CD14-positive monocyte (primary cell): ENCODE measurements at regions not wholly inside any gene's neighbourhood (a gene's known extent, or its start where the extent isn't known, plus 50 kb on each side); places are given as distances from the start of the nearest gene placed in this dataset.

Experiments used
- DNase-seq, 3 donors: peaks; one replicate each; pipeline ENCODE4 v3.0.0-alpha.2; 2011 to 2022
- H2AFZ ChIP-seq: 2 replicates; pipeline ENCODE4 v1.6.0; 2012; ENCODE audit warnings: mild to moderate bottlenecking, low read depth, low read length, inconsistent platforms; ENCODE audit not compliant: insufficient read depth, poor library complexity, severe bottlenecking
- H3K27ac ChIP-seq, 2 donors: 1 replicate in 1 of 2; 2 replicates in 1 of 2; pipeline ENCODE4 v1.5.1; 2012 to 2013; ENCODE audit warnings: low read length in 2 of 2, control low read depth in 1 of 2, inconsistent platforms in 1 of 2, low read depth in 1 of 2, mild to moderate bottlenecking in 1 of 2
- H3K27me3 ChIP-seq, 2 donors: one replicate each; pipeline versions ENCODE4 v1.6.0 to v1.6.1; 2011 to 2013; ENCODE audit warnings: low read length in 2 of 2; ENCODE audit not compliant: control insufficient read depth in 2 of 2, insufficient read depth in 2 of 2
- H3K36me3 ChIP-seq, 2 donors: replicated peaks in 1 of 2; 1 replicate in 1 of 2; 2 replicates in 1 of 2; pipeline versions ENCODE4 v1.5.1 to v1.6.1; 2012 to 2013; ENCODE audit warnings: low read length in 2 of 2, control low read depth in 1 of 2, inconsistent platforms in 1 of 2, mild to moderate bottlenecking in 1 of 2; ENCODE audit not compliant: insufficient read depth in 2 of 2, control insufficient read depth in 1 of 2
- H3K4me1 ChIP-seq, 2 donors: 1 replicate in 1 of 2; 2 replicates in 1 of 2; pipeline versions ENCODE4 v1.5.1 to v1.6.1; 2012 to 2013; ENCODE audit warnings: low read length in 2 of 2, control low read depth in 1 of 2, inconsistent platforms in 1 of 2, mild to moderate bottlenecking in 1 of 2, moderate library complexity in 1 of 2; ENCODE audit not compliant: insufficient read depth in 2 of 2, control insufficient read depth in 1 of 2
- H3K4me2 ChIP-seq: replicated peaks from 2 replicates; pipeline ENCODE3; 2012; ENCODE audit warnings: low read length, moderate library complexity, mild to moderate bottlenecking; ENCODE audit not compliant: poor library complexity, severe bottlenecking; ENCODE audit errors: extremely low read depth
- H3K4me3 ChIP-seq, 3 experiments: fragments of 200-600 bp in 1 of 3; sonication (generic) in 1 of 3; replicated peaks in 1 of 3; 1 replicate in 2 of 3; 2 replicates in 1 of 3; pipeline ENCODE4 v1.5.1; 2011 to 2013; ENCODE audit warnings: low read length in 3 of 3, mild to moderate bottlenecking in 3 of 3, control low read depth in 2 of 3, low read depth in 2 of 3, inconsistent platforms in 1 of 3, moderate library complexity in 1 of 3
- H3K79me2 ChIP-seq: 2 replicates; pipeline ENCODE4 v1.6.0; 2012; ENCODE audit warnings: mild to moderate bottlenecking, control low read depth, inconsistent platforms, low read length, moderate library complexity; ENCODE audit not compliant: insufficient read depth
- H3K9ac ChIP-seq: 2 replicates; pipeline ENCODE4 v1.6.0; 2017; ENCODE audit warnings: low read length, mild to moderate bottlenecking; ENCODE audit not compliant: insufficient read depth, poor library complexity, severe bottlenecking
- H3K9me3 ChIP-seq, 2 donors: replicated peaks in 1 of 2; 1 replicate in 1 of 2; 2 replicates in 1 of 2; pipeline versions ENCODE4 v1.5.1 to v1.6.1; 2012 to 2013; ENCODE audit warnings: low read length in 2 of 2, control low read depth in 1 of 2; ENCODE audit not compliant: control insufficient read depth in 1 of 2, insufficient read depth in 1 of 2
- H4K20me1 ChIP-seq: 2 replicates; pipeline ENCODE4 v1.6.0; 2012; ENCODE audit warnings: mild to moderate bottlenecking, low read length, control low read depth, moderate library complexity; ENCODE audit not compliant: insufficient read depth
- H3K27ac Mint-ChIP-seq, 7 donors: one replicate each; pipeline ENCODE4 v1.8.0; 2020; ENCODE audit warnings: mild to moderate bottlenecking in 7 of 7, mixed read lengths in 7 of 7, moderate library complexity in 6 of 7, inconsistent platforms in 2 of 7
- H3K27me3 Mint-ChIP-seq, 3 donors: one replicate each; pipeline ENCODE4 v1.8.0; 2021 to 2022; ENCODE audit warnings: low read depth in 3 of 3, mild to moderate bottlenecking in 3 of 3, mixed read lengths in 3 of 3, moderate library complexity in 3 of 3, inconsistent platforms in 1 of 3
- H3K36me3 Mint-ChIP-seq, 2 donors: one replicate each; pipeline ENCODE4 v1.8.0; 2020; ENCODE audit warnings: mixed read lengths in 2 of 2, inconsistent platforms in 1 of 2, mild to moderate bottlenecking in 1 of 2
- H3K4me1 Mint-ChIP-seq: one replicate; pipeline ENCODE4 v1.8.0; 2020; ENCODE audit warnings: mild to moderate bottlenecking, mixed read lengths
- H3K4me3 Mint-ChIP-seq, 2 donors: one replicate each; pipeline ENCODE4 v1.8.0; 2020; ENCODE audit warnings: mild to moderate bottlenecking in 2 of 2, mixed read lengths in 2 of 2, moderate library complexity in 1 of 2
- H3K9me3 Mint-ChIP-seq, 7 donors: one replicate each; pipeline ENCODE4 v1.8.0; 2020 to 2022; ENCODE audit warnings: mixed read lengths in 7 of 7, mild to moderate bottlenecking in 6 of 7, moderate library complexity in 6 of 7, inconsistent platforms in 2 of 7
- WGBS: methylation state at CpG from one replicate; pipeline ENCODE4 v1.1.5; 2013; ENCODE audit warnings: missing lambda C conversion rate; ENCODE audit not compliant: insufficient coverage; 5-methylcytosine and 5-hydroxymethylcytosine counted together
- intact Hi-C, 2 donors: fragments of 100-400 bp; cut with micrococcal nuclease; formaldehyde crosslinking; loops; one replicate each; pipeline versions ENCODE4 v1.15.0 to v1.15.1; 2023
- TF ChIP-seq, protein P1 (sequence below): fragments of 200-600 bp; IDR thresholded peaks from one replicate; pipeline ENCODE4 v1.8.0; 2022; ENCODE audit warnings: antibody characterized with exemption, mild to moderate bottlenecking

DNA sequence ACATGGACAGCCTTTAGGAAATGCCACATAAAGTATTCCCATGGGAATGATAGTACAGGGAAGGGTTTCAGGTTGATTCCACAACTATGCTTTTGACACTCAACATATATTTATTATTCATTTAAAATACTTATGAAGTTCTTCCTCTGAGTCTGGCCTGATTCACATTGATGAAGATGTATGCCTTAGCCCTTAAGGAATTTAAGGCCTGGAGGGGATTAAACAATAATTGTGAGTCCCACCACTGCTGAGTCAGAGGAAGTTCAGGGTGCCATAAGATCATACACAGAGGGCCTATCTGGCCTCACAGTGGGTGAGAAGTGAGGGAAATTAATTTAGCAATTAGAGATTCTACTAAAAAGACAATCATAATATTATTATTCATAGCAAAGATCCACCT, 161.1 kb upstream of the SNX19 start:
- no peaks in the 10 kb centered on the region for H3K27me3 ChIP-seq
- intact Hi-C loops = no loop called here
- Mint-ChIP-seq H3K27me3 (peaks cover 0 to 4% (median 2%) of the 10 kb centered on the region in 3 donors), H3K4me1 (no peaks in the 10 kb centered on the region), H3K4me3 (no peak overlapping the region), H3K36me3 (no peaks in the 10 kb centered on the region), H3K9me3 (peaks cover 0 to 2% (median 0%) of the 10 kb centered on the region in 7 donors), H3K27ac (no peak overlapping the region)
- no peaks in the 10 kb centered on the region for H3K79me2 ChIP-seq
- H4K20me1 ChIP-seq = no peaks in the 10 kb centered on the region
- H3K9ac ChIP-seq = no peak overlapping the region
- H3K4me3 ChIP-seq = no peak overlapping the region
- H3K4me1 ChIP-seq = no peaks in the 10 kb centered on the region
- TF ChIP-seq, protein P1, sequence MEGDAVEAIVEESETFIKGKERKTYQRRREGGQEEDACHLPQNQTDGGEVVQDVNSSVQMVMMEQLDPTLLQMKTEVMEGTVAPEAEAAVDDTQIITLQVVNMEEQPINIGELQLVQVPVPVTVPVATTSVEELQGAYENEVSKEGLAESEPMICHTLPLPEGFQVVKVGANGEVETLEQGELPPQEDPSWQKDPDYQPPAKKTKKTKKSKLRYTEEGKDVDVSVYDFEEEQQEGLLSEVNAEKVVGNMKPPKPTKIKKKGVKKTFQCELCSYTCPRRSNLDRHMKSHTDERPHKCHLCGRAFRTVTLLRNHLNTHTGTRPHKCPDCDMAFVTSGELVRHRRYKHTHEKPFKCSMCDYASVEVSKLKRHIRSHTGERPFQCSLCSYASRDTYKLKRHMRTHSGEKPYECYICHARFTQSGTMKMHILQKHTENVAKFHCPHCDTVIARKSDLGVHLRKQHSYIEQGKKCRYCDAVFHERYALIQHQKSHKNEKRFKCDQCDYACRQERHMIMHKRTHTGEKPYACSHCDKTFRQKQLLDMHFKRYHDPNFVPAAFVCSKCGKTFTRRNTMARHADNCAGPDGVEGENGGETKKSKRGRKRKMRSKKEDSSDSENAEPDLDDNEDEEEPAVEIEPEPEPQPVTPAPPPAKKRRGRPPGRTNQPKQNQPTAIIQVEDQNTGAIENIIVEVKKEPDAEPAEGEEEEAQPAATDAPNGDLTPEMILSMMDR = no peak
- H3K9me3 ChIP-seq = no peaks in the 10 kb centered on the region
- no peak overlapping the region for H3K4me2 ChIP-seq
- no peak overlapping the region for H3K27ac ChIP-seq
- no peak for DNase-seq
- H2AFZ ChIP-seq = no peak overlapping the region
- H3K36me3 ChIP-seq = no peaks in the 10 kb centered on the region

DNA sequence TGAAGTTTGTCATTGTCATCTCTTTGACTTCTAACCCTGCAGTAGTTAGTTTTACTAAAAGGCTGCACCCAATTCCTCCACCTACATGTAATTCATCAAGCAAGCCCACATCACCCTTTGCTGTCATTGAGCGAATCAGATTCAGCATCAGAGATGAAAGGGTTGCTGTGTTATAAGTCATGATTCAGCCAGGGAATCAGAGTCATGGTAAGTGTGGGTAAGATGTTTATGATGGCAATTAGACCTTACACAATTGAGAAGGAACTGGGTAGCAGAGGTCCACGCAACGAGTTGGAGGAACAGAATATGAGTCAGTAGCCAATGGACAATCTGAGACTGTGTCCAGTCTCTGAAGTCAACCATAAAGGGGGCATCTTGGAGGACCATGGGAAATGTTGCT, 162.8 kb upstream of the SNX19 start:
- H3K27me3 Mint-ChIP-seq = peaks cover 0 to 3% (median 2%) of the 10 kb centered on the region in 3 donors
- no peak overlapping the region for H3K9ac ChIP-seq
- 87% methylated on average over 3 of the region's 3 CpGs for WGBS

More for the DNA sequence above, 162.8 kb upstream of the SNX19 start:
- H2AFZ ChIP-seq = no peak overlapping the region
- H3K4me3 ChIP-seq = no peak overlapping the region
- H3K9me3 ChIP-seq = no peaks in the 10 kb centered on the region
- DNase-seq = no peak
- Mint-ChIP-seq H3K9me3 (peaks cover 0 to 2% (median 0%) of the 10 kb centered on the region in 7 donors), H3K4me1 (no peaks in the 10 kb centered on the region), H3K27ac (no peak overlapping the region), H3K4me3 (no peak overlapping the region), H3K36me3 (no peaks in the 10 kb centered on the region)
- intact Hi-C loops = no loop called here
- H3K4me2 ChIP-seq = no peak overlapping the region
- H3K27me3 ChIP-seq = no peaks in the 10 kb centered on the region
- H3K79me2 ChIP-seq = no peaks in the 10 kb centered on the region
- H4K20me1 ChIP-seq = no peaks in the 10 kb centered on the region
- no peaks in the 10 kb centered on the region for H3K36me3 ChIP-seq
- TF ChIP-seq, protein P1 = no peak
- H3K27ac ChIP-seq = no peak overlapping the region
- no peaks in the 10 kb centered on the region for H3K4me1 ChIP-seq
